ENCODE measurements at regions not wholly inside any gene's neighbourhood (a gene's known extent, or its start where the extent isn't known, plus 50 kb on each side); places are given as distances from the start of the nearest gene placed in this dataset.
"Not testable (repeated sequence)": the region's sequence is repeated elsewhere in the genome, so short reads cannot be mapped to it uniquely, and the experiment has no call there.

- not testable (repeated sequence) for TF ChIP-seq CTCF, POLR2A (IDR thresholded peaks at IDR 0.05)
These were observed 205.5 kb downstream of the BANP start for GRCh38 chr16:88156640-88157283.

Measured in adrenal gland (tissue), 5 donors.